HPDE6-E6E7 (cell line): ENCODE measurements at regions not wholly inside any gene's neighbourhood (a gene's known extent, or its start where the extent isn't known, plus 50 kb on each side); places are given as distances from the start of the nearest gene placed in this dataset.
A peak's percentile ranks its signal among the peaks of the same experiment; 100 is the strongest.
"Not testable (repeated sequence)": the region's sequence is repeated elsewhere in the genome, so short reads cannot be mapped to it uniquely, and the experiment has no call there.

Source experiments
- DNase-seq: peaks from one replicate; pipeline ENCODE4 v3.0.0; 2011; ENCODE audit warnings: missing footprints; ENCODE audit errors: extremely low spot score

DNA sequence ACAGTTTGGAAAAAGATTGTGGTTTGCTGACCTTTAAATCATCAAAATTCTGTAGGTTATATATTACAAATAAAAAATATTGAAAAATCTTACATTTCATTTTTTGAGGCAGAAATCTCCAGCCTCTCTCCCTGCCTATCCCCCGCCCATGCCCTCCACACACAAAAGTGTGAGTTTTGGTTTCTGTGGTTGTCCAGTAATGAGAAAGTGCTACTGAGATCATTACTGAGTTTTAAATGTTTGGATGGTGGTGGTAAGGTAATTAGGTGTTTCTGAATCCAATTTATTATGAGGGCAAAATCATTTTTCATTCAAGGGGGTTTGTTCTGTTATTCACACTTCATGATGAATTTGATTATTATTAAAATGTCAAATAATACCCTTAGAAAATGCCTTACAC is 448.0 kb upstream of the SLC10A2 start:
- DNase-seq = no peak

DNA sequence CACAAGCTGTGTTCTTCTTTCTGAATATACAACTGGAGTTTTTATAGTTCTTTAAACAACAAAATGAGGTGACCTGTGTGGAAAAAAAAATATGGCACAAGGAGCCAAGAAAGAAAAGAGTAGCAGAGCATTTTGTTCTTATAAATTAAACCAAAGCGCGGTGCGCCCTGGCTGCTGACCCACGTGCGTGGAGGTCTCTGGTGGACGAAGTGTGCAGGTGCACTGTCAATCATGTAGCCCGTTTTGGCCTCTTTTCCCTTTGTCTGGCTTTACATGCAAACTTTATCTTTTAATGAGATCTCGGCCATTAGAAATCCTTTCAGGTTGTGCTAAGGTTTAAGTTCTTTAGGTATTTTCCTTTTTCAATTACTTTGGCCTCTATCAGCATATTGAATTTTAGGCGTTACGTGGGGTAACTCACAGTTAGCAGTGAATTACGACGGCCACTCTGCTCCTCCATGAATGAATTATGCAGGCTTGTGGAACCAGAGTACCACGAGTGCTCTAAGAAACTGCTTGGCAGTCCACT is 443.9 kb upstream of the SLC10A2 start:
- DNase-seq = no peak

DNA sequence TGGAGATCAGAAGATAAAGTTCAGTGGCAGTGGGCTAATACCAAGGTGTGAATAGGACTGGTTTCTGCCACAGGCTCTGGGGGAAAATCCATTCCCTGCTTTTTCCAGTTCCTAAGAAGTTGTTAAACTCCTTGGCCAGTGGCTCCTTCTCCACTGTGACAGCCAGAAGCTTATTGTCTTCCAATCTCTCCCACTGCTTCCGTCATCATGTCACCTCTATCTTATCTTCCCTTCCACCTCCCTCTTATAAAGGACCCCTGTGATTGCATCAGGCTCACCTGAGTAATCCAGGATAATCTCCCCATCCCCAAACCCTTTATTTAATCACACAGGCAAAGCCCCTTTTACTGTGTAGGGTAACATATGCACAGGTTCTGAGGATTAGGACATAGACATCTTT is 431.2 kb upstream of the SLC10A2 start:
- no peak for DNase-seq

DNA sequence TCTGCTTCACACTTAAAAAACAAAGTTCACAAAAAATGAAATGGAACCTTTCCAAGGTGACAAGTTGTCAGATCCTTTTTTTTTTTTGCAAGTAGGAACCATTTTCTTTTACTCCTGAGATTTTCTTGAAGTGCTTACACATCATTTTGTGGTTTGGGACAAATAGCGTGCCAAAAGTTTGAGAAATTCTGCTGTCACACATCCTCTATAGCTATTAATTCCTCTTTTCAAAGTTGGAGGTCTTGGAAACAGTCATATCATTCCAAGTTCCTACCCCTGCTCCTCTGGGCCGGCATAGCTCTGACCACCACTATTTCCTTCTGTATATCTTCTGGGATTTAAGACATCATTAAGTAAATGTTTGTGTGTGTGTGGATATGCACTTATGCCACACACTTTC is 421.6 kb upstream of the SLC10A2 start:
- no peak for DNase-seq

DNA sequence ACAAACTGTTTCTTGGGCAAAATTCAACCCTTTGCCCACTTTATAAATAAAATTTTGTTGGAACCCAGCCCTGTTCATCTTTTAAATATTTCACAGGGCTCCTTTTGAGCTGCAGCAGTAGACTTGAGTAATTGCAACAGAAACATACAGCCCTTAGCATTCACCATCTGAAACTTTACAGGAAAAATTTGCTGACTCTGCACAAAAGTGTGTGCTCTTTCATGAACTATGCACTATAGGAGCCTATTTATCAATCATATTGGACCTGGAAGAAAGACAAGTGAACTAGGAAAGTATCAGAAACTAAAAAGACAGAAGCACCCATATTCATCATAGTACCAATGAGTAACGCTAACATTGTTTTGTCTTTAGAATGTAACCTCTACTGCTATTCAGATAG is 406.9 kb upstream of the SLC10A2 start:
- DNase-seq = no peak

DNA sequence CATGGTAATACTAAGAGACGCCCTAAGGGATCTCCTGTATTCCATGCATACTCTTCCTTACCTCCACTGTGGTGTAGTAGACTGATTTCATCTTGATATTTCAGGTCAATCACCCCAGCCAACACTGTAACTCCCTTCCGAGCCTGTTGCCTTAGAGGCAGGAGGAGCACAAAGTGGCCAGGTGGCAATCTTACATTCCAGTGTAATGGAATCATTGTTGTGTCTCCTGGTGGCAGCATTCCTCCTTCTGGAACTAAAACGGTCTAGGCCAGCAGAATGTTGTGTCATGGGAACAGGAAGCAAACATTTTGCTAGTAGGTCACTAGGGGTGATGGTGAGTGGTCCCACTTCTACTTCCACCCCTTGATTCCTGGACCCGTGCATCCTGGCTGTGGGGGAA is 405.7 kb upstream of the SLC10A2 start:
- DNase-seq = no peak

DNA sequence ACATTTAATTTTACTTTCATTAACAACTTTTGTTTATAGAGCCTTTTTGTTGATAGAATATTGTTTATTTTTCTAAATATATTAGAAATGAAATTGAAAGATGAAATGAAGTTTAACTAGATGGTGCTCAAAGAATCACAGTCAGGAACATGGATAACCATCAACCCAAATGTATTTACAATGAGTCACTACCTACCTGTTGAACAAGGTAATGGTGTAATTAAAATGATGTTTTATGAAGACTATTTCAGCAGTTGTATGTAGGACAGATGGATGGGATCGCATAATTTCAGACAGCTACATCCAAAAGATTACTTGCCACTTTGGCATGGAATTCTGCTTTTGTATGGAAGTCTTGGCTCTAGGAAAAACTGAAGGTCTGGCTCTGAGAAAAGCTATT is 403.6 kb upstream of the SLC10A2 start:
- no peak for DNase-seq

DNA sequence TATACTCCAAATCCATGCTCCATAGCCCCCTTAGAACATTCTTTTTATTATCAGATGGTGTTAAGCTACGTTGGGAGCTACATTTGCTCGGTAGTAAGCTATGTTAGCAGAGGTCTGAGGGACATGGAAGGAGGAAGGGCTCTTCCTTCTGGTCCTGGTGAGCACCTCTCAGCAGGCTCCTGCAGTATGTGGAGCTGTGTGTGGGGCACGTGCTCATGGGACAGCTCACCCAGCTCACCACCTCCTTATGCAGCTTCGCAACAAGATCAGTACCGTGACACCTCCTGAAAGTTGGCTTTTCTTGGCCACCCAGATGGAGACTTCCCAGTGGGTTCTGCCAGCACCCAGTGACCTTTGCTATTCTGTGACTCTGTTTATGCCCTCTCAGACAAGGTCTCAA is 400.5 kb upstream of the SLC10A2 start:
- DNase-seq = no peak

DNA sequence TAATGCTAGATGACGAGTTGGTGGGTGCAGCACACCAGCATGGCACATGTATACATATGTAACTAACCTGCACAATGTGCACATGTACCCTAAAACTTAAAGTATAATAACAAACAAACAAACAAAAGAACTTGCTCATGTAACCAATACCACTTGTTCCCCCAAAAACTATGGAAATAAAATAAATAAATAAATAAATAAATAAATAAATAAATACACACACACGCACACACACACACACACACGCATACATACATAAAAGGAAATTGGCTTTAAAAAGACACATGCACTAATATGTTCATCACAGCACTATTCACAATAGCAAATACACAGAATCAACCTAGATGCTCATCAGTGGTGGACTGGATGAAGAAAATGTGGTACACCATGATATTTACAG is 394.0 kb upstream of the SLC10A2 start:
- DNase-seq = not testable (repeated sequence)

DNA sequence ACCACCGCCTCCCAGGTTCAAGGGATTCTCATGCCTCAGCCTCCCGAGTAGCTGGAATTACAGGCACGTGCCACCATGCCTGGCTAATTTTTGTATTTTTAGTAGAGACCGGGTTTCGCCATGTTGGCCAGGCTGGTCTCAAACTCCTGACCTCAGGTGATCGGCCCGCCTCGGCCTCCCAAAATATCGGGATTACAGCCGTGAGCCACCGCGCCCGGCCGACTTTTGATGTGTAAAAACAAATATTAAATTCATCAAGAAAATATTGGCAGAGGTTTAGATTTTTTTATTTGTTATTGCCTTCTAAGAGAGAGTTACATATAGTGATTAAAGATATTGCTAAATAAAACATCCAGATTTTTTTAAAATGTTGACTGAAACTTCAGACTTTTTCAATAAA is 390.8 kb upstream of the SLC10A2 start:
- not testable (repeated sequence) for DNase-seq

DNA sequence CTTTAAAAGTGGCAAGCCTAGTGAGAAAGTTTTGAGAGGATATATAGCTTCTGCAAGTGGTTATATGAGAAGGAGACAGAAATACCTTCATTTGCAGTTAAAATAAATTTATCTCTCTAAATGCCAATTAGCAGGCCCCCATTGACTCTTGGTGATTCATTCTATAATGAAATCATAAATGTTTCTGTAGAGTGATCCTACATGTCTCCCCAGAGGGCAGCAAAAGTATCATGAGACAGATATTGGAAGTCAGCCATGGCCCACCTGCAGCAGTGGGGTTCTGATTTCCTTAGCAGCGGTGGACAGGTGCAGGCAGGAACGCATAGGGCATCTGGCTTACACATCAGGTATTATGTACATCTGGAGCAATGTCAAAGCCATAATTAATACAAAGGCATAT is 385.4 kb upstream of the SLC10A2 start:
- no peak for DNase-seq

DNA sequence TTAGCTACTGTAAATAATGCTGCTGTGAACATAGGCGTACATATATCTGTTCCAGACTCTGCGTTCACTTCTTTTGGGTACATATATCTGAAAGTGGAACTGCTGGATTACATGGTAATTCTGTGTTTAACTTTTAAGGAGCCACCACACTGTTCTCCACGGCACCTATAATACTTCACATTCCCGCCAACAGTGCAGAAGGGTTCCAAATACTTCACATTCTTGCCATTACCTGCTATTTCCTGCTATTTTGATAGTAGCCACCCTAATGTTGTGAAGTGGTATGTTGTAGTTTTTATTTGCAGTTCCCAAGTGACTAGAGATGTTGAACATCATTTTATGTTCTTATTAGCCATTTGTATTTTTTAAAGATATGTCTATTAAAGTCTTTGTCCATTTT is 377.4 kb upstream of the SLC10A2 start:
- DNase-seq = no peak

DNA sequence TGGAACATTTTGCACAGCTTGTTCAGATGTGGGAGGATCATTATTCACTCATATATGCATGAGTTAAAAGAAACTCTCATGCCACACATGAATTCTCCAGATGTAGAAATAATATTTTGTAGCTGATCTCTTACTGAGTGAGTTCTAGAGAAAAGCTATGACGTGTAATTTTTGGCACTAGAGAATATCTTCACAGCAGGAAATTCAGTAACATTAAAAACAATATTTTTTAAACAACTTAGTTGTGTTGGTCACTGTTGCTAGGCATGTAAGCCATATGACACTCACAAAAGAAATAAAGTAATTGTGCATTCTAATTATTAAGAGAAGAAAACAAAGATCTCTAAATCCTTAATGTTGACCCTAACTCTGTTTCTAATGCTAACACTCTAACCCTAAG is 371.4 kb upstream of the SLC10A2 start:
- DNase-seq = no peak

DNA sequence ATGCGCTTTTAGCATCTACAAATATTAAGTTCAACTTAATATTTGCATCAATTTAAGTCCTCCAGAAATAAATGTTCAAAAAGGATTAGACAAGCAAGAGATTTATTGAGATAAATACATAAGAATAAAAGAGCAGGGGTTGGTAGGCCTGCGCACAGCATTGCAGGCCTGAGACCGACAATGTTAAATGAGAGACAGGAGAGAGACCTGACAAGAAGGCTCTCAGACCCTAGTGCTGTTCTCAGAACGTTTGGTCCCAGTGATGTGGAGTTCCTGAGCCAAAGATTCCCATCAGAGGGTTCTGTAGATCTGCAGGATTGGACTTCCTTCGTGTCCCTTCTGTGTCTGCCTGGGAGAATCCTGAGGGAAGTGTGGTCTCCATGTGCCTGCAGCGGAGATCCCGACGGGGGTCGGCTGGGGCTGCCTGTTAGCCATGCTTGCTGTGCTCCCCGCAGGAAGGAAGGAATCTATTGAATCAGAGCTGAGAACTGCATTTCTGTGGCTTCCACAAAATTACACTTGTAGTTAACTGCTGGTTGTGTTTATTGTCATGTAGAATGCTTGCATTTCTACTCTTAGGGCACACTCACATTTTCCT is 369.9 kb upstream of the SLC10A2 start:
- DNase-seq = no peak

DNA sequence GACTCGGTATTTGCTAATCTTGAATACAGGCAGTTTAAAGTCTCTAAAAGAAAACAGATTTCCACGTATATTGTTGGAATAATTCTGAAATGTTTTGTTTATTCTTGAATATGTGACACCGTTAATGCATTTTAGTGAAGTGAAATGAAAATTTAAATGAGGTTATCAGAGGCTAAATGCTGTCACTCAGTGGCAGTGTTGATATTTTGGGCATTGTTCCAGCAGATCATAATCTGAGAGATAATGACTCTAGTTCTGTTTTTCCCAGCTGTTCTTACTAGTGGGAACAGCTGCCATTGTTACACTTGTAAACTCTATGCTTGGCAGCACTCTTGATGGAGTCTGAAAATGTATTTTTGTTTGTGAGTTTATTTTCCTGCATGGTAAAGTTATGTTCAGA is 365.6 kb upstream of the SLC10A2 start:
- no peak for DNase-seq

DNA sequence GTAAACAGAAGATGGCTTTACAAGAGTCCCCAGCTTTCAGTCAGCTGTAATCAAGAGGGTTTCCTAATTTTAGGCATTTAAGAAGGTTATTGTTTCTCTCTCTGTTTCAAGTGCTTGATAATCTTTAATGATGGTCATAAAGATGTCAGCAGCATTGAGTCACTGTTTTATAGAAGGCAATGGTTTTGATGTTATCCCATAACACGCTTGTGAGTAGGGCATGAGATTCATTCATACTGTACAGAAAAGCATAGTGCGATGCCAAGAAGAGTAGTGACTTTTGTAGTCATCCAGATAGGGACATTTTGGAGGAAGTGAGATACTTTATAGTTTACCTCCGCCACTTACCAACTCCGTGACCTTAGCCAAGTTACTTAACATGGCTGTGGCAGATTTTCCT is 364.2 kb upstream of the SLC10A2 start:
- DNase-seq = no peak

DNA sequence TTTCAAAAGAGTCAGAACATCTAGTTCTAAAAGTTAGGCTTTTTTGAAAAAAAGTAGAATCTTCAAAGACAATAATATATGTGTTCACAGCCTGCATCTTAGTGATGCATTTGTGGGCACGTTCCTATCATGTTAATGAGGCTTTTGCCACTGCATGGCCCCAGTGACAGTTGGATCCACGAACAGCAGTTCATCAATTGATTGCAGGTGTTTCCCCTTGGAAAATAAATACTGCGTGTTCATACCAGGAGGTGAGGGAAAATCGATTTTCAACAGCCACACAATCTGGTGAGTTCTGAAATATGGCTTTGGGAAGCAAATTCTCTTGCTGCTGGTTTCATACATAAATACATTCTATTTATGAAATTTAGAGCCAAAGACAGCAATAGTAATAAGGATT is 343.8 kb upstream of the SLC10A2 start:
- no peak for DNase-seq

DNA sequence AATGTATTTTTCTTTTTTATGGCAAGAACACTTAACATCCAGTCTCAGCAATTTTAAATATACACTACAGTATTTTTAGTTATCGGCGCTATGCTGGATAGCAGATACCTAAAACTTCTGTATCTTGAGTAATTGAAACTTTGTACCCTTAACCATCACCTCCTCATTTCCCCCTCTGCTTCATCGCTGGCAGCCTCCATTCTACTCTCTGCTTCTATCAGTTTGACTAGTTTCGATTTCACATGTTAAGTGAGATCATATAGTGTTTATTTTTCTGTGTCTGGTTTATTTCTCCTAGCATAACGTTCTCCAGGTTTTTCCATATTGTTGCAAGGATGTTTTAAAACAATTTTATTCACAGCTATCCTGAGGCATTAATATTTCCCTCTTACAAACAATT is 340.8 kb upstream of the SLC10A2 start:
- DNase-seq = no peak

DNA sequence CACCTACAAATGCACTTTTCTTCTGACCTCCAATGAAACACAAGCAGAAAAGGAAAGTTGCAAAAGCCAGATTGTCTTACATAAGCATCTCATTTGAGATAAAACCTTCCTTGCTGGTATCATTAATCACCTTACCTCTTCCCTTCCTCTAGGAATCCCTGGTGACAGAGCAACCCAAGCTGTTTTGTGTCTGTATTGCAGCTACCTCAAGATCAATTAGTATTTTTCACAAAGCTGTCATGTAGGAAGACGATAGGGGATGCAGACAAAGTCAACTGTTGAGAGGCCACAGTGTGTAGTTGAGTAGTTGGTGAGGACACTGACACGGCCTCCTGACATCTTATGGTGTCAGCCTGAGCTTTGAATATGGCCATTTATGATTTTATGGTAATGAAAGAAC is 339.1 kb upstream of the SLC10A2 start:
- DNase-seq = no peak

DNA sequence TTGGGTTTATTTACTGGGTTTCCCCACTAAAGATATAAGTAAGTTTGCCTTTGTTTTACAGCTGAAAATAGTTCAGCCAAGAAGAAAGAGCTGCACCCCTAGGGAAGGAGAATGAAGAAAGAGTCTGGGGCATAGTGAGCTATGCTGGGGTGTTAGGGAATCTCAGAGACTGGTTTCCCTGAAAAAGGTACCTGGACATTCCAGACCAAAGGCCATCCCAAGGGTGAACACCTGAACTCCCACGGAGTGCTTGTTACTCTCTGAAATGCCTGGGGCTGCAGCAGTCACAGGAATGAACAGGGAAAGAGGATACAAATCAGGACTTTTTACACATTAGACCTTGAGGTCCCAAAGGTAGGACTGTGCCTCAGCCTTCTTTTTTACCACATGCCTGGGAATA is 337.6 kb upstream of the SLC10A2 start:
- DNase-seq = no peak

DNA sequence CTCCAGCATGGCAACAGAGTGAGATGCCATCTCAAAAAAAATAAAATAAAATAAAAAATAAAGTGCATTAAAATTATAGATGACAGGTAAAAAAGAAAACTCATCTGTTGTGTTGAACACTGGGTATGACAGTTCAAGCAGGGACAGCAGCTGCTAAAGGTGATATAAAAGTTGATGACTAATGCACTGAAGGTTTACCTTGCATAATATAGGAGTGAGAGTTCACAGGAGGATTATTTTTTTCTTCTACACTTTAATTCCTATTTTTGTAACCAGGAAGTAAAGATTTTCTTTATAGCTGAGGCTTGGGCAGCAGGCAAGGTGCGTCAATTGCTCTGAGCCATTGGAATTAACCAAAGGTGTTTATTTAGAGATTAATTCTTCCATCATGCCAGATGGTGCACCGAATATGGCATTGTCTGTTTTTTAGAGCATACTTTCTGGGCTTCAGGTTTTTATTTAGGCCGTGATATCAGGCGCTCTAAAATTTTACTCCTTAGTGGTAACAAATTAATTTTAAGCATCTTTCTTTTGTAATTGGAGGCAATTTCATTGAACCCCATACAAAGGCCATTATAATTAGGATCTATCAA is 337.0 kb upstream of the SLC10A2 start:
- peak; percentile 4 for DNase-seq

DNA sequence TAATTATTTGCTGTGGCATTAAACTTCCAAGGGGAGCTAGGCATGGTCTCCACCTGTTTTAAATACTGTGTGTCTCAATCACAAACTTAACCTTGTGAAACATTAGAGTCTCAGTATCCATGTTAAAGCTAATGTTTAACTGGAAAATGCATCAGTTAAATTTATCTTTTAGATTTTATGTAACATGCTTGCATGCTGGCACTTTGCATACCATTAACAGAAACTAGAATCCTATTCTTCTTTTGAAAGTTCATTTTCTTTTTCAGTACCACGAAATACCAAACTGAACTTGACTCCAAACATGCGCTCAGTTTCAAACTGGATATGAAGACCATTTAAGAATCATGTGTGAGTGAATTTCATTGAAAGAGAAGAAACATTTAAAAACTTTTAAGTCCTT is 328.9 kb upstream of the SLC10A2 start:
- DNase-seq = no peak

DNA sequence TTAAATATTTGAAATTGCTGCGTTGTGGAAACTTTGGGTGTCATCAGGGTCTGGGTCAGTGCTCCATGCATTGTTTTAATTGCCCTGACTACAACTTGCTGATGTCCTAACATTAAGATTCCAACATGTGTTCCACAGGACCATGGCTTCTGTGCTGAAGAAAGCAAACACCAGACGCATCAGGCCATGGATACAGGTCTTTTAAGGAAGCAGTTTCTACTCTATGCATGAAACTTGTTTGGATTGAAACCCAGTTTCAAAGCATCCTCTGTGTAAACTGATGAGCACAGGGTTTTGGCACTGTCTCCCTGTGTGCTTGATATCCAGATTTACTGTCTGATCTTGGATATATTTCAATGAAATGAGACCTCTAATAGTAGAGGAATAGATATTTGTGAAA is 328.4 kb upstream of the SLC10A2 start:
- no peak for DNase-seq

DNA sequence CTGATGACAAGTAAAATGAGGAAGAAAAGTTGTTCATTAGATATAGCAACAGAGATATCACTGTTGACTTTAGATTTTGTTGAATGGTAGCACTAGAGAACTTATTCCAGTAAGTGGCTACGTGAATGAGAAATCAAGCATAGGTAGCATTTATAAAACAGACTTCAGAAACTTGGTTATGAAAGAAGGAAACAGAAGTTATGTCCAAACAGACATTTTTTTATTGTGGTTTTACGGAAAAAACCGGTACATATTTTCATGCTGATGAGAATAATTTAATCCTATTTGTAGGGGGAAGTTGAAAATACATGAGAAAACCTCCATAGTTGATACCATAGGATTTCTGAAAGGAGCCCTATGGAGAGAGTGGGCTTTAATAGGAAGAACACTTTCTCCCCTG is 325.7 kb upstream of the SLC10A2 start:
- no peak for DNase-seq
